ENCODE measurements at regions not wholly inside any gene's neighbourhood (a gene's known extent, or its start where the extent isn't known, plus 50 kb on each side); places are given as distances from the start of the nearest gene placed in this dataset.

DNA sequence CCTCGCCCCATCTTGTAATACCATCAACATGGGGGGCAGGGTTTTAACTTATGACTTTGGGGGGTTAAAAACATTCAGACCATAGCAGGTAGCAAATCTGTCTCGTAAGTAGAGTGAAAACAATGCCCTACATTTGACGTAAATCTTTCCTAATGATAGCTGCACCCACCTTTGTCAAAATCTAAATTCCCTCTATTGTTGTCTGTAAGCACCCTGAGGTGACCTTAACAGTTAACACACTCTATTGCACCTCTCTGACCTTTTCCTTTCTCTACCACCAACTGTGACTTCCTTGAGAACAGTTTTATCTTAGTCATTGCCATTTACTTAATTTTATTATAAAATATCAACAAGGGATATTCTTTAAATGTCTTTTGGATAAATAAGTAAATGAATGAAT lies 1024.9 kb upstream of the CNTN5 start:
- TF ChIP-seq, protein P1, sequence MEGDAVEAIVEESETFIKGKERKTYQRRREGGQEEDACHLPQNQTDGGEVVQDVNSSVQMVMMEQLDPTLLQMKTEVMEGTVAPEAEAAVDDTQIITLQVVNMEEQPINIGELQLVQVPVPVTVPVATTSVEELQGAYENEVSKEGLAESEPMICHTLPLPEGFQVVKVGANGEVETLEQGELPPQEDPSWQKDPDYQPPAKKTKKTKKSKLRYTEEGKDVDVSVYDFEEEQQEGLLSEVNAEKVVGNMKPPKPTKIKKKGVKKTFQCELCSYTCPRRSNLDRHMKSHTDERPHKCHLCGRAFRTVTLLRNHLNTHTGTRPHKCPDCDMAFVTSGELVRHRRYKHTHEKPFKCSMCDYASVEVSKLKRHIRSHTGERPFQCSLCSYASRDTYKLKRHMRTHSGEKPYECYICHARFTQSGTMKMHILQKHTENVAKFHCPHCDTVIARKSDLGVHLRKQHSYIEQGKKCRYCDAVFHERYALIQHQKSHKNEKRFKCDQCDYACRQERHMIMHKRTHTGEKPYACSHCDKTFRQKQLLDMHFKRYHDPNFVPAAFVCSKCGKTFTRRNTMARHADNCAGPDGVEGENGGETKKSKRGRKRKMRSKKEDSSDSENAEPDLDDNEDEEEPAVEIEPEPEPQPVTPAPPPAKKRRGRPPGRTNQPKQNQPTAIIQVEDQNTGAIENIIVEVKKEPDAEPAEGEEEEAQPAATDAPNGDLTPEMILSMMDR (IDR thresholded peaks at IDR 0.05 in 4 of 5, conservative IDR thresholded peaks at IDR 0.05 in 1 of 5): no peak
- no peak for TF ChIP-seq POLR2A (IDR thresholded peaks at IDR 0.05)

Measured in gastrocnemius medialis (tissue), 4 donors.